PC-3 (cell line): ENCODE measurements at regions not wholly inside any gene's neighbourhood (a gene's known extent, or its start where the extent isn't known, plus 50 kb on each side); places are given as distances from the start of the nearest gene placed in this dataset.

Experiments
- ATAC-seq: fragments of 200-7000 bp; cut with Tn5 transposase; 2 replicates; pipeline ENCODE4 v1.9.1; 2020; ENCODE audit warnings: mild to moderate bottlenecking, moderate library complexity
- BruUV-seq: library from RNA; stranded (reverse); fragments of 400-500 nt; replicated peaks from 2 replicates; lab custom pipeline; 2021; lab: Mats Ljungman, UMichigan
- CTCF ChIA-PET: fragments of 300-600 bp; sonication (Branson Sonifier 250); formaldehyde crosslinking; loops from one replicate; lab custom pipeline; 2022; ENCODE audit warnings: antibody characterized with exemption; lab: Charles Lee
- POLR2A ChIA-PET: fragments of 300-600 bp; sonication (Branson Sonifier 250); formaldehyde crosslinking; loops from one replicate; lab custom pipeline; 2022; ENCODE audit warnings: antibody characterized with exemption; ENCODE audit not compliant: unreplicated experiment; lab: Charles Lee
- DNase-seq: peaks from one replicate; pipeline ENCODE4 v3.0.0-alpha.2; 2015
- H2AFZ ChIP-seq: fragments of 300-600 bp; sonication (generic); 2 replicates; pipeline ENCODE4 v1.6.0; 2016; ENCODE audit warnings: antibody characterized with exemption, low read length
- H3F3A ChIP-seq: fragments of 300-600 bp; sonication (generic); one replicate; pipeline ENCODE4 v1.6.0; 2017; ENCODE audit warnings: antibody characterized with exemption, low read length, control low read depth, mild to moderate bottlenecking; ENCODE audit not compliant: unreplicated experiment
- H3K27ac ChIP-seq: fragments of 300-600 bp; sonication (generic); 2 replicates; pipeline ENCODE4 v1.5.1; 2016; ENCODE audit warnings: mild to moderate bottlenecking, low read length
- H3K27me3 ChIP-seq: fragments of 300-600 bp; sonication (generic); 2 replicates; pipeline ENCODE4 v1.6.1; 2016; ENCODE audit warnings: low read length, mixed read lengths
- H3K36me3 ChIP-seq: fragments of 300-600 bp; sonication (generic); 2 replicates; pipeline ENCODE4 v1.6.1; 2016; ENCODE audit warnings: low read depth, mixed run types, low read length, mixed read lengths
- H3K4me1 ChIP-seq: fragments of 300-600 bp; sonication (generic); 2 replicates; pipeline ENCODE4 v1.5.1; 2016; ENCODE audit warnings: low read length; ENCODE audit not compliant: insufficient read depth
- H3K4me2 ChIP-seq: fragments of 300-600 bp; sonication (generic); 2 replicates; pipeline ENCODE4 v1.6.0; 2016; ENCODE audit warnings: low read length
- H3K4me3 ChIP-seq: fragments of 300-600 bp; sonication (generic); 2 replicates; pipeline ENCODE4 v1.5.1; 2016; ENCODE audit warnings: mild to moderate bottlenecking, low read length, mixed read lengths
- H3K79me2 ChIP-seq: fragments of 300-600 bp; sonication (generic); 2 replicates; pipeline ENCODE4 v1.6.1; 2017; ENCODE audit warnings: low read length, mixed read lengths
- H3K9ac ChIP-seq: fragments of 300-600 bp; sonication (generic); 2 replicates; pipeline ENCODE4 v1.6.0; 2016; ENCODE audit warnings: mild to moderate bottlenecking, low read length
- H3K9me2 ChIP-seq: fragments of 300-600 bp; sonication (generic); replicated peaks from 2 replicates; pipeline ENCODE4 v1.6.1; 2016; ENCODE audit warnings: mixed run types, low read length, mixed read lengths
- H3K9me3 ChIP-seq: fragments of 300-600 bp; sonication (generic); 2 replicates; pipeline ENCODE4 v1.6.1; 2016; ENCODE audit warnings: low read length, mixed read lengths
- H4K20me1 ChIP-seq: fragments of 300-600 bp; sonication (generic); 2 replicates; pipeline ENCODE4 v1.6.1; 2016; ENCODE audit warnings: low read length, mixed read lengths
- CTCF ChIP-seq: fragments of 300-600 bp; sonication (generic); conservative IDR thresholded peaks from 2 replicates; pipeline ENCODE4 v1.5.1; 2017; ENCODE audit warnings: antibody characterized with exemption, low read depth, mild to moderate bottlenecking, low read length
- EZH2 ChIP-seq: fragments of 300-600 bp; sonication (generic); IDR thresholded peaks from one replicate; pipeline ENCODE4 v1.6.1; 2017; ENCODE audit warnings: antibody characterized with exemption, mild to moderate bottlenecking, low read length; ENCODE audit not compliant: unreplicated experiment
- EZH2phosphoT487 ChIP-seq: fragments of 300-600 bp; sonication (generic); IDR thresholded peaks from 2 replicates; pipeline ENCODE4 v1.6.1; 2018; ENCODE audit warnings: mild to moderate bottlenecking, antibody characterized with exemption, low read length, borderline replicate concordance
- intact Hi-C: fragments of 100-400 bp; cut with micrococcal nuclease; formaldehyde crosslinking; loops from 2 replicates; pipeline ENCODE4 v1.9.0; 2023

GRCh38 chr19:30156646-30157045 is 214.6 kb downstream of the URI1 start:
- intact Hi-C loops: no loop called here
- H3K9ac ChIP-seq: no peak overlapping the region
- DNase-seq (no peak), ATAC-seq (no peak)
- no peaks in the 10 kb centered on the region for H3F3A ChIP-seq
- no peaks in the 10 kb centered on the region for H3K9me3 ChIP-seq
- H3K4me2 ChIP-seq: no peak overlapping the region
- ChIA-PET POLR2A (no interaction called here), CTCF (no interaction called here)
- no peaks in the 10 kb centered on the region for H3K27me3 ChIP-seq
- no peaks in the 10 kb centered on the region for H3K36me3 ChIP-seq
- no peak overlapping the region for H3K4me3 ChIP-seq
- TF ChIP-seq EZH2phosphoT487 (no peak), EZH2 (no peak), CTCF (no peak)
- H2AFZ ChIP-seq: no peak overlapping the region
- no peaks in the 10 kb centered on the region for H3K79me2 ChIP-seq
- no peaks in the 10 kb centered on the region for H3K4me1 ChIP-seq
- no peaks in the 10 kb centered on the region for H3K9me2 ChIP-seq
- BruUV-seq: no TSS peak
- no peaks in the 10 kb centered on the region for H4K20me1 ChIP-seq
- H3K27ac ChIP-seq: no peak overlapping the region

- ATAC-seq: no peak
- POLR2A ChIA-PET: no interaction called here
- CTCF ChIA-PET: no interaction called here
- TF ChIP-seq EZH2 (no peak), CTCF (no peak), EZH2phosphoT487 (no peak)
- no peaks in the 10 kb centered on the region for H3K36me3 ChIP-seq
- intact Hi-C loops: no loop called here
- no peaks in the 10 kb centered on the region for H3K79me2 ChIP-seq
- H2AFZ ChIP-seq: no peak overlapping the region
- no TSS peak for BruUV-seq
- H3K4me2 ChIP-seq: no peak overlapping the region
- no peaks in the 10 kb centered on the region for H4K20me1 ChIP-seq
- DNase-seq: no peak
- H3K9me2 ChIP-seq: no peaks in the 10 kb centered on the region
- no peak overlapping the region for H3K9ac ChIP-seq
- no peaks in the 10 kb centered on the region for H3K9me3 ChIP-seq
- H3K4me1 ChIP-seq: no peaks in the 10 kb centered on the region
- H3K4me3 ChIP-seq: no peak overlapping the region
- no peaks in the 10 kb centered on the region for H3K27me3 ChIP-seq
- H3F3A ChIP-seq: no peaks in the 10 kb centered on the region
- no peak overlapping the region for H3K27ac ChIP-seq
Observed at GRCh38 chr19:30158067-30158892, 213.9 kb upstream of the ZNF536 start.

- H3K27me3 ChIP-seq: no peaks in the 10 kb centered on the region
- CTCF ChIA-PET: no interaction called here
Observed at GRCh38 chr19:30158893-30159245, 213.3 kb upstream of the ZNF536 start.

More at GRCh38 chr19:30158893-30159245, 213.3 kb upstream of the ZNF536 start:
- H3K4me1 ChIP-seq: no peaks in the 10 kb centered on the region
- no peak for TF ChIP-seq CTCF
- TF ChIP-seq EZH2phosphoT487: no peak
- TF ChIP-seq EZH2: no peak
- no peak for DNase-seq
- no peak overlapping the region for H3K4me2 ChIP-seq
- no peak overlapping the region for H3K27ac ChIP-seq
- H3K36me3 ChIP-seq: no peaks in the 10 kb centered on the region
- POLR2A ChIA-PET: no interaction called here
- no peak for ATAC-seq
- intact Hi-C loops: no loop called here
- H3K9me2 ChIP-seq: no peaks in the 10 kb centered on the region
- no peak overlapping the region for H2AFZ ChIP-seq
- no peak overlapping the region for H3K4me3 ChIP-seq
- no peak overlapping the region for H3K9ac ChIP-seq
- H3F3A ChIP-seq: no peaks in the 10 kb centered on the region
- no peaks in the 10 kb centered on the region for H3K79me2 ChIP-seq
- no peaks in the 10 kb centered on the region for H3K9me3 ChIP-seq
- BruUV-seq: no TSS peak
- H4K20me1 ChIP-seq: no peaks in the 10 kb centered on the region
